ENCODE measurements at regions not wholly inside any gene's neighbourhood (a gene's known extent, or its start where the extent isn't known, plus 50 kb on each side); places are given as distances from the start of the nearest gene placed in this dataset.
"Not testable (repeated sequence)": the region's sequence is repeated elsewhere in the genome, so short reads cannot be mapped to it uniquely, and the experiment has no call there.

GRCh38 chr6:6987749-6988148 lies 120.0 kb upstream of the RREB1 start:
- DNase-seq: no peak

GRCh38 chr6:6990059-6990458 lies 117.7 kb upstream of the RREB1 start:
- DNase-seq: not testable (repeated sequence)

- DNase-seq: no peak
Observed at GRCh38 chr6:6993503-6994237, 114.1 kb upstream of the RREB1 start.

- no peak for DNase-seq
Observed at GRCh38 chr6:6994796-6995195, 113.0 kb upstream of the RREB1 start.

- DNase-seq: no peak
Observed at GRCh38 chr6:6995328-6995727, 112.4 kb upstream of the RREB1 start.

- DNase-seq: no peak
Observed at GRCh38 chr6:6996124-6996523, 111.6 kb upstream of the RREB1 start.

- no peak for DNase-seq
Observed at GRCh38 chr6:6997263-6998193, 110.2 kb upstream of the RREB1 start.

- DNase-seq: no peak
Observed at GRCh38 chr6:6998194-6998569, 109.6 kb upstream of the RREB1 start.

- DNase-seq: no peak
Observed at GRCh38 chr6:7000825-7001777, 106.7 kb upstream of the RREB1 start.

GRCh38 chr6:7003041-7003440 lies 104.7 kb upstream of the RREB1 start:
- no peak for DNase-seq

GRCh38 chr6:7004581-7005297 lies 103.0 kb upstream of the RREB1 start:
- no peak for DNase-seq

GRCh38 chr6:7006515-7007191 lies 101.1 kb upstream of the RREB1 start:
- no peak for DNase-seq

- no peak for DNase-seq
Observed at GRCh38 chr6:7008451-7008988, 99.2 kb upstream of the RREB1 start.

GRCh38 chr6:7016226-7016625 lies 91.5 kb upstream of the RREB1 start:
- DNase-seq: no peak

GRCh38 chr6:7021301-7021700 lies 86.5 kb upstream of the RREB1 start:
- no peak for DNase-seq

GRCh38 chr6:7025861-7026260 lies 81.9 kb upstream of the RREB1 start:
- DNase-seq: no peak

GRCh38 chr6:7028963-7029362 lies 78.8 kb upstream of the RREB1 start:
- not testable (repeated sequence) for DNase-seq

GRCh38 chr6:7030968-7031367 lies 76.8 kb upstream of the RREB1 start:
- not testable (repeated sequence) for DNase-seq

GRCh38 chr6:7033202-7033601 lies 74.6 kb upstream of the RREB1 start:
- DNase-seq: no peak

- DNase-seq: no peak
Observed at GRCh38 chr6:7034055-7034454, 73.7 kb upstream of the RREB1 start.

GRCh38 chr6:7035837-7036249 lies 71.9 kb upstream of the RREB1 start:
- no peak for DNase-seq

Data from activated CD8-positive, alpha-beta memory T cell treated with anti-CD3 and anti-CD28 coated beads for 24 hours (primary cell).